Astrocyte of the cerebellum (primary cell): ENCODE measurements at regions not wholly inside any gene's neighbourhood (a gene's known extent, or its start where the extent isn't known, plus 50 kb on each side); places are given as distances from the start of the nearest gene placed in this dataset.
"Not testable (repeated sequence)": the region's sequence is repeated elsewhere in the genome, so short reads cannot be mapped to it uniquely, and the experiment has no call there.

Experiments
- DNase-seq: peaks from one replicate; pipeline ENCODE4 v3.0.0-alpha.2; 2011; ENCODE audit warnings: low read depth
- H3K4me3 ChIP-seq: 2 replicates; pipeline ENCODE4 v1.5.1; 2011; ENCODE audit warnings: mild to moderate bottlenecking, low read depth, low read length, moderate library complexity
- in situ Hi-C: cut with HindIII; loops from 2 replicates; pipeline ENCODE4 v1.10.0; 2017; ENCODE audit warnings: low sequenced_read_pairs
- TF ChIP-seq, protein P1 (sequence below): IDR thresholded peaks from 2 replicates; pipeline ENCODE4 v1.5.1; 2012; ENCODE audit warnings: low read length, low read depth, moderate library complexity, mild to moderate bottlenecking; ENCODE audit errors: missing control alignments

DNA sequence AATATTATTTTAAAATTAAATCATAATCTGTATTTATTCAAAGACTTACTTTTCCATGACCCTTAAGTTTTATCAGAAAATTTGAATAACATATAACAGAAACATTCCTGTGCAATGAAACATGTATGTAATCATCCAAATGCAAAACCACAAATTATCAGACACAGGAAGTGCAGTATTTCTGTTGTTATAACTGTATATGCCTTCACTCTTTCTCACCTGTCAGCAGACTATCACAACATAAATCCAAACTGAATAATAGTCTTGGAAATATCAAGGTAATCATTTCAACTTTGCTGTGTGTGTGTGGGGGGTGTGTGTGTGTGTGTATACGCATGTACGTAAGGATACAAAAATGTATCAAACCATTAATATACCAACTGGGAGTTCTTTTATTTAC is 285.9 kb downstream of the SLC7A11 start:
- TF ChIP-seq, protein P1, sequence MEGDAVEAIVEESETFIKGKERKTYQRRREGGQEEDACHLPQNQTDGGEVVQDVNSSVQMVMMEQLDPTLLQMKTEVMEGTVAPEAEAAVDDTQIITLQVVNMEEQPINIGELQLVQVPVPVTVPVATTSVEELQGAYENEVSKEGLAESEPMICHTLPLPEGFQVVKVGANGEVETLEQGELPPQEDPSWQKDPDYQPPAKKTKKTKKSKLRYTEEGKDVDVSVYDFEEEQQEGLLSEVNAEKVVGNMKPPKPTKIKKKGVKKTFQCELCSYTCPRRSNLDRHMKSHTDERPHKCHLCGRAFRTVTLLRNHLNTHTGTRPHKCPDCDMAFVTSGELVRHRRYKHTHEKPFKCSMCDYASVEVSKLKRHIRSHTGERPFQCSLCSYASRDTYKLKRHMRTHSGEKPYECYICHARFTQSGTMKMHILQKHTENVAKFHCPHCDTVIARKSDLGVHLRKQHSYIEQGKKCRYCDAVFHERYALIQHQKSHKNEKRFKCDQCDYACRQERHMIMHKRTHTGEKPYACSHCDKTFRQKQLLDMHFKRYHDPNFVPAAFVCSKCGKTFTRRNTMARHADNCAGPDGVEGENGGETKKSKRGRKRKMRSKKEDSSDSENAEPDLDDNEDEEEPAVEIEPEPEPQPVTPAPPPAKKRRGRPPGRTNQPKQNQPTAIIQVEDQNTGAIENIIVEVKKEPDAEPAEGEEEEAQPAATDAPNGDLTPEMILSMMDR: no peak
- no peak overlapping the region for H3K4me3 ChIP-seq
- in situ Hi-C loops: no loop called here
- no peak for DNase-seq

DNA sequence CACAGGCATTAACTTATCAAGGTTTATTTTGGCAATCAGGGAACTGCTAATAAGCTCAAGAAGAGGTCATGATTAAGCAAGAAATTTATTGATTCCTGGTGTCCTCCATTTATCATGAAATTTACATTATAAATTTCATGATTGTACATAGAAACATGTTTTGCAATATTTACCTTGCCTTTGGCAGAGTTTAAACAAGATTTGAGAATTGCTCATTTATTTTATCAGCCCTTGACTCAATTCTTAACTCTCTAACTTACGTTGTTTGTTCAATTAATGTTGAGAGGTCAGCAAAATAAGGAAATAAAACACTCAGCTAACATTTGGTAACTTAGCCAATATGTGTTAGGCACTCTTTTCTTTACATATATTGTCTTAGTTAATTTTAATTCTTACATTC is 286.6 kb downstream of the SLC7A11 start:
- in situ Hi-C loops: no loop called here
- no peak overlapping the region for H3K4me3 ChIP-seq
- TF ChIP-seq, protein P1: no peak
- no peak for DNase-seq

DNA sequence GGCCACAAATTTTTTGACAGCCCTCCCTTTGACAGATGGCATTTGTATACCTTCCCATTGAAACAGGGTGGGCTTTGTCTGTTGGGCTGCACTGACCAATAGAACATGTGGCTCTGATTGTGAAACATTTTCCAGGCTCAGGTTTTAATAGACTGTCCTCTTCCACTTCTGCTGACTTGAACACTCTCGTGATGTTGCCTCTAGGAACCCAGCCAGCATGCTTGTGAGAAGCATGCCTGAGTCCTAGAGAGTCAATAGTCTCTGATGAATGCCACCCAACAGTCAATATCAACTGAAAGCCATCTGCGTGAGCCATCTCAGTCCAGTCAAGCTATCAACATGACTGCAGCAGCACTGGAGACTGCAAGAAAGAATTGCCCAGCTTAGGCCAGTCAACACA is 290.0 kb downstream of the SLC7A11 start:
- TF ChIP-seq, protein P1: no peak
- in situ Hi-C loops: no loop called here
- no peak overlapping the region for H3K4me3 ChIP-seq
- no peak for DNase-seq

DNA sequence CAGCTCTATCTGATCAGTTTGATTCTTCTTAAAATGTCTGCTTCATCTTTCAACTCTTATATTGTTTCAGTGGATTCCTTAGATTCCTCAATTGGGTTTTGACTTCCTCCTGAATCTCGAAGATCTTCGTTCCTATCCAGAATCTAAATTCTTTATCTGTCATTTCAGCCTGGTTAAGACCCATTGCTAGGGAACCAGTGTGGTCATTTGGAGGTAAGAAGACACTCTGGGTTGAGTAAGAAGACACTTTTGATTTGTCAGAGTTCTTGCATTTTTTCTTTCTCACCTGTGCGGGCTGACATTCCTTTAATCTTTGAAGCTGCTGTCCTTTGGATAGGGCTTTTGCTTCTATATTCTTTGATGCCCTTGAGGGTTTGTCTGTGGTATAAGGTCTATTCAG is 291.9 kb downstream of the SLC7A11 start:
- no peak for DNase-seq
- no peak overlapping the region for H3K4me3 ChIP-seq
- TF ChIP-seq, protein P1: no peak
- in situ Hi-C loops: no loop called here

DNA sequence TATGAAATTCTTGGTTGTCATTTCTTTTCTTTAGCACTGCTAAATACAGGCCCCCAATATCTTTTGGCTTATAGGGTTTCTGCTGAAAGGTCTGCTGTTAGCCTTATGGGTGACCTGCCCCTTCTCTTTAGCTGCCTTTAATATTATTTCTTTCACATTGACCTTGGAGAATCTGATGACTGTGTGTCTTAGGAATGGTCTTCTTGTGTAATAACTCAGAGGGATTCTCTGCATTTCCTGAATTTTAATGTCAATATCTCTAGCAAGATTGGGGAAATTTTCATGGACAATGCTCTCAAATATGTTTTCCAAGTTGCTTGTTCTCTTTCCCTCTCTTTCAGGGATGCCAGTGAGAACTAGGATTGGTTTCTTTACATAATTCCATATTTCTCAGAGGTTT is 292.4 kb downstream of the SLC7A11 start:
- DNase-seq: no peak
- TF ChIP-seq, protein P1: no peak
- no peak overlapping the region for H3K4me3 ChIP-seq
- in situ Hi-C loops: no loop called here

DNA sequence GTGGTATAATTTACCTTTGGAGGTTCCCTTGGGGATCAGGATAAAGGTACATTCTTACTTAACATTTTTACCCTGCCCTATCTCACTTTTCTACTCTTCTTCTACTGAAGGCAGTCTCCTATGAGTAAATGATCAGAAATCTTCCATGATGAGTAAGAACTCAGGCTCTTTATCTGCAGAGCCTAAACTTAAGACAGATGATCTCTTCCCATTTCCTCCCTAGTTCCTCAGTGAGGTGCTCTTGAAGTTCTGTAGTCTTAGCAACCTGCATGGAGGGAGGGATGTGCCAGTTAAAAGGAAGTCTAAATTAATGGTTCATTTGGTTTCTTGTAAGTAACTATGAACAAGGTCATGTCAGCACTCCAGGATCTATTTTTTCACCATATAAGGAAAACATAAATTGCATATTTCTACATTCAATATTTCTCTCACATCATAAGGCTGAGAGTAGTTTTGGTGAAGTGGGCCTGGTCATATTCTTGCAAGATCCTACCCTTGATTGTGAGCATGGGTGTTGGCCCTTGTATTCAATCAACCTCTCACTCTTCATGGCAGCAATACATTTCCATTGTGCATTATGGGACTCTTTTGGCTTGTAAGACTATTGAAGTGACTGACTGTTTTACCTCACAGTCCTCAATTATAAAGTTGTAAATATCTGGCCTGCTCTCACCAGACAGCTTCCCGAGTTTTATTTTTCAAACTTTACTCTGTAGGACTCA is 295.5 kb downstream of the SLC7A11 start:
- in situ Hi-C loops: no loop called here
- H3K4me3 ChIP-seq: no peak overlapping the region
- no peak for DNase-seq
- TF ChIP-seq, protein P1: no peak

DNA sequence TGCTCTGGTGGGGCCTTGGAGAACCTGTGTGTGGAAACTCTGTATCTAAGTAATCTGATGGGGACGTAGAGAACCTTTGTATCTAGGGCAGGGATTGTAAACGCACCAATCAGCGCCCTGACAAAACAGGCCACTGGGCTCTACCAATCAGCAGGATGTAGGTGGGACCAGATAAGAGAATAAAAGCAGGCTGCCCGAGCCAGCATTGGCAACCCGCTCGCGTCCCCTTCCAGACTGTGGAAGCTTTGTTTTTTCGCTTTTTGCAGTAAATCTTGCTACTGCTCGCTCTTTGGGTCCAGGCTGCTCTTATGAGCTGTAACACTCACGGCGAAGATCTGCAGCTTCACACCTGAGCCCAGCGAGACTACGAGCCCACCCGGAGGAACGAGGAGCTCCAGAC is 299.3 kb downstream of the SLC7A11 start:
- in situ Hi-C loops: not testable (repeated sequence)

DNA sequence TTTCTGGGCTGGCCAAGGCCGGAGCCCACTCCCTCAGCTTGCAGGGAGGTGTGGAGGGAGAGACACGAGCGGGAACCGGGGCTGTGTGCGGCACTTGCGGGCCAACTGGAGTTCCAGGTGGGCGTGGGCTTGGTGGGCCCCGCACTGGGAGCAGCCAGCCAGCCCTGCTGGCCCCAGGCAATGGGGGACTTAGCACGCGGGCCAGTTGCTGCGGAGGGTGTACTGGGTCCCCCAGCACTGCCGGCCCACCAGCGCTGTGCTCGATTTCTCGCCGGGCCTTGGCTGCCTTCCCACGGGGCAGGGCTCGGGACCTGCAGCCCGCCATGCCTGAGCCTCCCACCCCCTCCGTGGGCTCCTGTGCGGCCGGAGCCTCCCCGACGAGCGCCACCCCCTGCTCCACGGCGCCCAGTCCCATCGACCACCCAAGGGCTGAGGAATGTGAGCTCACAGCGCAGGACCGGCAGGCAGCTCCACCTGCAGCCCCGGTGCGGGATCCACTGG is 300.1 kb downstream of the SLC7A11 start:
- in situ Hi-C loops, H3K4me3 ChIP-seq, DNase-seq: not testable (repeated sequence)

More for the DNA sequence above, 299.3 kb downstream of the SLC7A11 start:
- H3K4me3 ChIP-seq, DNase-seq: not testable (repeated sequence)
